ENCODE measurements at regions not wholly inside any gene's neighbourhood (a gene's known extent, or its start where the extent isn't known, plus 50 kb on each side); places are given as distances from the start of the nearest gene placed in this dataset.
"Not testable (repeated sequence)": the region's sequence is repeated elsewhere in the genome, so short reads cannot be mapped to it uniquely, and the experiment has no call there.

GRCh38 chr15:39420853-39421192 lies 160.1 kb upstream of the THBS1 start:
- TF ChIP-seq RARB (CRISPR knock-in tag; IDR thresholded peaks at IDR 0.05); ISL1 (CRISPR knock-in tag; IDR thresholded peaks at IDR 0.05); TCF4 (CRISPR knock-in tag; IDR thresholded peaks at IDR 0.05; ENCODE audit: borderline replicate concordance); ARNTL (CRISPR knock-in tag; IDR thresholded peaks at IDR 0.05; ENCODE audit: borderline replicate concordance, low read depth); ZNF565 (CRISPR knock-in tag; conservative IDR thresholded peaks at IDR 0.05; ENCODE audit: low read depth); CSDC2 (CRISPR knock-in tag; IDR thresholded peaks at IDR 0.05); ZNF70 (CRISPR knock-in tag; IDR thresholded peaks at IDR 0.05); BACH2 (CRISPR knock-in tag; IDR thresholded peaks at IDR 0.05; ENCODE audit: borderline replicate concordance); ZC3H10 (CRISPR knock-in tag; IDR thresholded peaks at IDR 0.05): not testable (repeated sequence)
- TF ChIP-seq, protein P1, sequence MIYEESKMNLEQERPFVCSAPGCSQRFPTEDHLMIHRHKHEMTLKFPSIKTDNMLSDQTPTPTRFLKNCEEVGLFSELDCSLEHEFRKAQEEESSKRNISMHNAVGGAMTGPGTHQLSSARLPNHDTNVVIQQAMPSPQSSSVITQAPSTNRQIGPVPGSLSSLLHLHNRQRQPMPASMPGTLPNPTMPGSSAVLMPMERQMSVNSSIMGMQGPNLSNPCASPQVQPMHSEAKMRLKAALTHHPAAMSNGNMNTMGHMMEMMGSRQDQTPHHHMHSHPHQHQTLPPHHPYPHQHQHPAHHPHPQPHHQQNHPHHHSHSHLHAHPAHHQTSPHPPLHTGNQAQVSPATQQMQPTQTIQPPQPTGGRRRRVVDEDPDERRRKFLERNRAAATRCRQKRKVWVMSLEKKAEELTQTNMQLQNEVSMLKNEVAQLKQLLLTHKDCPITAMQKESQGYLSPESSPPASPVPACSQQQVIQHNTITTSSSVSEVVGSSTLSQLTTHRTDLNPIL (CRISPR knock-in tag; IDR thresholded peaks at IDR 0.05; ENCODE audit: low read depth) = not testable (repeated sequence)
- TF ChIP-seq, protein P2, sequence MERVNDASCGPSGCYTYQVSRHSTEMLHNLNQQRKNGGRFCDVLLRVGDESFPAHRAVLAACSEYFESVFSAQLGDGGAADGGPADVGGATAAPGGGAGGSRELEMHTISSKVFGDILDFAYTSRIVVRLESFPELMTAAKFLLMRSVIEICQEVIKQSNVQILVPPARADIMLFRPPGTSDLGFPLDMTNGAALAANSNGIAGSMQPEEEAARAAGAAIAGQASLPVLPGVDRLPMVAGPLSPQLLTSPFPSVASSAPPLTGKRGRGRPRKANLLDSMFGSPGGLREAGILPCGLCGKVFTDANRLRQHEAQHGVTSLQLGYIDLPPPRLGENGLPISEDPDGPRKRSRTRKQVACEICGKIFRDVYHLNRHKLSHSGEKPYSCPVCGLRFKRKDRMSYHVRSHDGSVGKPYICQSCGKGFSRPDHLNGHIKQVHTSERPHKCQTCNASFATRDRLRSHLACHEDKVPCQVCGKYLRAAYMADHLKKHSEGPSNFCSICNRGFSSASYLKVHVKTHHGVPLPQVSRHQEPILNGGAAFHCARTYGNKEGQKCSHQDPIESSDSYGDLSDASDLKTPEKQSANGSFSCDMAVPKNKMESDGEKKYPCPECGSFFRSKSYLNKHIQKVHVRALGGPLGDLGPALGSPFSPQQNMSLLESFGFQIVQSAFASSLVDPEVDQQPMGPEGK (CRISPR knock-in tag; IDR thresholded peaks at IDR 0.05; ENCODE audit: borderline replicate concordance) = not testable (repeated sequence)
